ENCODE measurements at regions not wholly inside any gene's neighbourhood (a gene's known extent, or its start where the extent isn't known, plus 50 kb on each side); places are given as distances from the start of the nearest gene placed in this dataset.

DNA sequence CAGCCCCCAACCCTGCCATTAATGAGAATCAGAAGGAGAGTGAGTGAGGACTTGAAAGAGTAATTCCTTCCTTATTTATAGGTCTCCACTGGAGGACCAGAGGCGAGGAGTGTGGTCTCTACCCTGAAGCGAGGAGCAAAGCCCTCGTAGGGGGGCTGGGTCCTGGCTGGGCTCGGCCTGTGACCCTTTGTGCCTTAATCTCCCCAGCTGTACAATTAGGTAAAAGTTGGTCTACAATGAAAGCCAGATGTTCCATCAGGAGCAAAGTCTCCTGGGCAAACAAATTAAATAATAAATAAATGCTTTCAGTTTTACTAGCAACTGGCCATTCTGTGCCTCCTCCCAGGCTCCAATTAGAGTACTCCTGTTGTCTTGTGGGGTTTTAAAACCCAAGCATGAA, 523.5 kb upstream of the SALL1 start:
- TF ChIP-seq, protein P1, sequence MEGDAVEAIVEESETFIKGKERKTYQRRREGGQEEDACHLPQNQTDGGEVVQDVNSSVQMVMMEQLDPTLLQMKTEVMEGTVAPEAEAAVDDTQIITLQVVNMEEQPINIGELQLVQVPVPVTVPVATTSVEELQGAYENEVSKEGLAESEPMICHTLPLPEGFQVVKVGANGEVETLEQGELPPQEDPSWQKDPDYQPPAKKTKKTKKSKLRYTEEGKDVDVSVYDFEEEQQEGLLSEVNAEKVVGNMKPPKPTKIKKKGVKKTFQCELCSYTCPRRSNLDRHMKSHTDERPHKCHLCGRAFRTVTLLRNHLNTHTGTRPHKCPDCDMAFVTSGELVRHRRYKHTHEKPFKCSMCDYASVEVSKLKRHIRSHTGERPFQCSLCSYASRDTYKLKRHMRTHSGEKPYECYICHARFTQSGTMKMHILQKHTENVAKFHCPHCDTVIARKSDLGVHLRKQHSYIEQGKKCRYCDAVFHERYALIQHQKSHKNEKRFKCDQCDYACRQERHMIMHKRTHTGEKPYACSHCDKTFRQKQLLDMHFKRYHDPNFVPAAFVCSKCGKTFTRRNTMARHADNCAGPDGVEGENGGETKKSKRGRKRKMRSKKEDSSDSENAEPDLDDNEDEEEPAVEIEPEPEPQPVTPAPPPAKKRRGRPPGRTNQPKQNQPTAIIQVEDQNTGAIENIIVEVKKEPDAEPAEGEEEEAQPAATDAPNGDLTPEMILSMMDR (IDR thresholded peaks at IDR 0.05) = no peak
- TF ChIP-seq POLR2A (IDR thresholded peaks at IDR 0.05) = no peak

All from uterus (tissue), 2 donors.